Smooth muscle cell (in vitro differentiated cells): ENCODE measurements at regions not wholly inside any gene's neighbourhood (a gene's known extent, or its start where the extent isn't known, plus 50 kb on each side); places are given as distances from the start of the nearest gene placed in this dataset.

Source experiments
- DNase-seq: peaks from one replicate; lab custom pipeline; 2025; ENCODE audit not compliant: unreplicated experiment; lab: John Stamatoyannopoulos, UW
- H2AFZ ChIP-seq: fragments of 200-600 bp; sonication (generic); 2 replicates; pipeline ENCODE4 v1.6.0; 2016; ENCODE audit warnings: antibody characterized with exemption, low read depth, mild to moderate bottlenecking
- H3F3A ChIP-seq: fragments of 200-600 bp; sonication (generic); 2 replicates; pipeline ENCODE4 v1.6.0; 2017; ENCODE audit warnings: antibody characterized with exemption, low read depth
- H3K27ac ChIP-seq: fragments of 200-600 bp; sonication (generic); 2 replicates; pipeline ENCODE4 v1.5.1; 2016; ENCODE audit warnings: low read depth, mild to moderate bottlenecking
- H3K27me3 ChIP-seq: fragments of 200-600 bp; sonication (generic); 2 replicates; pipeline ENCODE4 v1.6.1; 2016; ENCODE audit warnings: low read depth, mild to moderate bottlenecking
- H3K36me3 ChIP-seq: fragments of 200-600 bp; sonication (generic); 2 replicates; pipeline ENCODE4 v1.5.1; 2016; ENCODE audit warnings: low read depth
- H3K4me1 ChIP-seq: fragments of 200-600 bp; sonication (generic); 2 replicates; pipeline ENCODE4 v1.5.1; 2016; ENCODE audit warnings: low read depth
- H3K4me2 ChIP-seq: fragments of 200-600 bp; sonication (generic); 2 replicates; pipeline ENCODE4 v1.6.0; 2016; ENCODE audit warnings: mild to moderate bottlenecking
- H3K4me3 ChIP-seq: fragments of 200-600 bp; sonication (generic); 2 replicates; pipeline ENCODE4 v1.5.1; 2016; ENCODE audit warnings: mild to moderate bottlenecking
- H3K79me2 ChIP-seq: fragments of 200-600 bp; sonication (generic); 2 replicates; pipeline ENCODE4 v1.6.0; 2016; ENCODE audit warnings: low read depth, mild to moderate bottlenecking
- H3K9ac ChIP-seq: fragments of 200-600 bp; sonication (generic); 2 replicates; pipeline ENCODE4 v1.6.0; 2016; ENCODE audit warnings: low read depth
- H3K9me3 ChIP-seq: fragments of 200-600 bp; sonication (generic); replicated peaks from 2 replicates; pipeline ENCODE4 v1.5.1; 2016; ENCODE audit warnings: low read depth
- H4K20me1 ChIP-seq: fragments of 200-600 bp; sonication (generic); 2 replicates; pipeline ENCODE4 v1.6.0; 2016; ENCODE audit warnings: low read depth
- WGBS: methylation state at CpG from one replicate; pipeline ENCODE4 v1.1.7; 2016; ENCODE audit warnings: low lambda C conversion rate; 5-methylcytosine and 5-hydroxymethylcytosine counted together
- TF ChIP-seq, protein P1 (sequence below): fragments of 200-600 bp; sonication (generic); IDR thresholded peaks from 2 replicates; pipeline ENCODE4 v1.5.1; 2017; ENCODE audit warnings: borderline replicate concordance, mild to moderate bottlenecking, antibody characterized with exemption; ENCODE audit not compliant: insufficient read depth, poor library complexity, severe bottlenecking

DNA sequence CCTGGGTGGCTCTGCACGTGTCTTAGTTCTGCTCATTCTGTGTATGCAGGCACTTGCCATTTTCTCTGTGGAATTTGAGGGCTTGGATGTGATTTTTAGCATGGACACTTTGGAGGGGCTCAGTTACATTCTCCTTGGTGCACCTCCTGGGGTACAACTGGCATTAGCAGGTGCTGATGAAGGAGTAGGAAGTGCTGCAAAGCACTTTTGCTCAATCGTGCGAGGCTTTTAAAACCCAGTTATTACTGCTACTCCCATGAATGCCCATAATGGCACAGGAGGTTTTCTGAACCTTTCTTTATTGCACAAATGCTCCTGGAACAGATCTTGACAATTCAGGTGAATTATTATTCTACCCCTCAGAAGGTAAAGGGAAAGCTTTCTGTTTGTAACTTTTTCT is 78.7 kb downstream of the SLC25A47 start:
- DNase-seq: no peak
- Histone ChIP-seq H3K79me2 (peaks cover 13% of the 10 kb centered on the region), H3K27me3 (no peaks in the 10 kb centered on the region), H3K4me3 (no peak overlapping the region), H3K9ac (no peak overlapping the region), H3F3A (no peaks in the 10 kb centered on the region), H3K4me2 (no peak overlapping the region), H3K9me3 (no peaks in the 10 kb centered on the region), H4K20me1 (peaks cover 4% of the 10 kb centered on the region), H3K36me3 (no peaks in the 10 kb centered on the region), H3K27ac (no peak overlapping the region), H3K4me1 (peaks cover 16% of the 10 kb centered on the region), H2AFZ (no peak overlapping the region)
- 89% methylated on average over 3 of the region's 3 CpGs for WGBS
- TF ChIP-seq, protein P1, sequence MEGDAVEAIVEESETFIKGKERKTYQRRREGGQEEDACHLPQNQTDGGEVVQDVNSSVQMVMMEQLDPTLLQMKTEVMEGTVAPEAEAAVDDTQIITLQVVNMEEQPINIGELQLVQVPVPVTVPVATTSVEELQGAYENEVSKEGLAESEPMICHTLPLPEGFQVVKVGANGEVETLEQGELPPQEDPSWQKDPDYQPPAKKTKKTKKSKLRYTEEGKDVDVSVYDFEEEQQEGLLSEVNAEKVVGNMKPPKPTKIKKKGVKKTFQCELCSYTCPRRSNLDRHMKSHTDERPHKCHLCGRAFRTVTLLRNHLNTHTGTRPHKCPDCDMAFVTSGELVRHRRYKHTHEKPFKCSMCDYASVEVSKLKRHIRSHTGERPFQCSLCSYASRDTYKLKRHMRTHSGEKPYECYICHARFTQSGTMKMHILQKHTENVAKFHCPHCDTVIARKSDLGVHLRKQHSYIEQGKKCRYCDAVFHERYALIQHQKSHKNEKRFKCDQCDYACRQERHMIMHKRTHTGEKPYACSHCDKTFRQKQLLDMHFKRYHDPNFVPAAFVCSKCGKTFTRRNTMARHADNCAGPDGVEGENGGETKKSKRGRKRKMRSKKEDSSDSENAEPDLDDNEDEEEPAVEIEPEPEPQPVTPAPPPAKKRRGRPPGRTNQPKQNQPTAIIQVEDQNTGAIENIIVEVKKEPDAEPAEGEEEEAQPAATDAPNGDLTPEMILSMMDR: no peak

DNA sequence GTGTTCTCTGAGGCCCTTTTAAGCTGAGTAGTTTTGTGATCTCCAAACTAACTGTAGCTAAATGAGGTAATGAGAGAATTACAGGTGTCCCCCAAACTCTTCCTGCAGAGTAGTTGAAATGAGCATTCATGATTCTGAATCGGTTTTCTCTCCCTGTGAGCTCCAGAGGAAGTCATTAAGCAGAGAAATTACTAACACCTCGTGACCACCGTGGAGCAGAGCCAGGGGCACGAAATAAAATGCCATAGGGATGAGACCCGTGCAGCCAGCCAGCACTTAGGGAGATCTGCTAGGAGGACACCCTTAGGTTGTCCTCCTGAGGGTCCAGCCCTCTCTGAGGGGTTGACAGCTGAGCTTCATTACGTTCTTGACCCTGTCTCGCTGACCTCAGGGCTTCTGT is 79.5 kb downstream of the SLC25A47 start:
- Histone ChIP-seq H2AFZ (no peak overlapping the region), H3K4me3 (no peak overlapping the region), H3K9me3 (no peaks in the 10 kb centered on the region), H3K9ac (no peak overlapping the region), H3F3A (no peaks in the 10 kb centered on the region), H3K4me1 (peaks cover 16% of the 10 kb centered on the region), H3K36me3 (no peaks in the 10 kb centered on the region), H3K79me2 (peaks cover 13% of the 10 kb centered on the region), H3K4me2 (no peak overlapping the region), H3K27ac (no peak overlapping the region), H4K20me1 (no peaks in the 10 kb centered on the region), H3K27me3 (no peaks in the 10 kb centered on the region)
- TF ChIP-seq, protein P1: no peak
- WGBS: 63% methylated on average over 7 of the region's 7 CpGs
- no peak for DNase-seq

DNA sequence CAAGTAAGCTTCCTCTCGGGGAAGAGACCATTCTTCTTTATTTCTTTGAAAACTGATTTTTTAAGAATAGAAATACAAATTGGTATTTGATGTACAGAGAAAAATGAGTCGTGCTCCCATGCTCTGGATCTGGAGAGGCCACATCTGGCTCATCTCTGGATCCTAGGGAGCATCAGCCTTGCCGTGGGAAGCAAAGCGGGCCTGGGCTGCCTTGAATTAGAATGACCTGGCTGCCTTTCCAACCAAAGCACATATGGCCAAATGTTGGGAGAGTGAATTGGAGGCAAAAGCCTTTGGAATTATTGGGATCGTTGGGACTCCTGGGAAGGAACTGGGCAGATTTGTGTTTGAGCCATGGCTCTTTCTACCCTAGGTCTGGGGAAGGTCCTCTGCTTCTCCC is 80.0 kb downstream of the SLC25A47 start:
- Histone ChIP-seq H3K27me3 (no peaks in the 10 kb centered on the region), H3K4me2 (no peak overlapping the region), H4K20me1 (no peaks in the 10 kb centered on the region), H3K9ac (no peak overlapping the region), H3K9me3 (no peaks in the 10 kb centered on the region), H3F3A (no peaks in the 10 kb centered on the region), H3K79me2 (peaks cover 13% of the 10 kb centered on the region), H3K4me1 (peaks cover 12% of the 10 kb centered on the region), H3K27ac (no peak overlapping the region), H3K4me3 (no peak overlapping the region), H3K36me3 (no peaks in the 10 kb centered on the region), H2AFZ (no peak overlapping the region)
- 83% methylated on average over 5 of the region's 5 CpGs for WGBS
- no peak for DNase-seq
- TF ChIP-seq, protein P1: no peak

- H3K4me3 ChIP-seq: no peak overlapping the region
- TF ChIP-seq, protein P1: no peak
- H3K79me2 ChIP-seq: peaks cover 7% of the 10 kb centered on the region
- no peaks in the 10 kb centered on the region for H3K9me3 ChIP-seq
- H3K4me1 ChIP-seq: peaks cover 8% of the 10 kb centered on the region
- H3K27ac ChIP-seq: no peak overlapping the region
- no peak for DNase-seq
- WGBS: 97% methylated on average over 10 of the region's 10 CpGs
- no peaks in the 10 kb centered on the region for H4K20me1 ChIP-seq
- H3F3A ChIP-seq: peaks cover under 1% of the 10 kb centered on the region
- H3K9ac ChIP-seq: no peak overlapping the region
- no peak overlapping the region for H3K4me2 ChIP-seq
- H2AFZ ChIP-seq: no peak overlapping the region
- no peaks in the 10 kb centered on the region for H3K27me3 ChIP-seq
- no peaks in the 10 kb centered on the region for H3K36me3 ChIP-seq
These were observed 80.7 kb downstream of the SLC25A47 start for GRCh38 chr14:100403802-100404365.
